IMR-90 (cell line): ENCODE measurements at regions not wholly inside any gene's neighbourhood (a gene's known extent, or its start where the extent isn't known, plus 50 kb on each side); places are given as distances from the start of the nearest gene placed in this dataset.

Experiments
- ATAC-seq: fragments of 200-7000 bp; cut with Tn5 transposase; 2 replicates; pipeline ENCODE4 v1.9.1; 2020; ENCODE audit warnings: low read depth, mild to moderate bottlenecking, moderate library complexity
- BruUV-seq: library from RNA; stranded (reverse); fragments of 400-500 nt; replicated peaks from 2 replicates; lab custom pipeline; 2021; lab: Mats Ljungman, UMichigan
- CTCF ChIA-PET: fragments of 300-600 bp; formaldehyde crosslinking; extraction: SDS; loops from one replicate; lab custom pipeline; 2021; ENCODE audit warnings: antibody characterized with exemption; lab: Yijun Ruan, JAX
- POLR2A ChIA-PET: fragments of 300-600 bp; sonication (Branson Sonifier 250); formaldehyde crosslinking; loops from one replicate; lab custom pipeline; 2022; ENCODE audit warnings: antibody characterized with exemption; ENCODE audit not compliant: unreplicated experiment; lab: Charles Lee
- DNase-seq: peaks from one replicate; pipeline ENCODE4 v3.0.0; 2013
- H2AFZ ChIP-seq: replicated peaks from 2 replicates; pipeline ENCODE3; 2013; ENCODE audit warnings: low read length, mild to moderate bottlenecking; ENCODE audit not compliant: poor library complexity
- H2AK5ac ChIP-seq: 2 replicates; pipeline ENCODE4 v1.6.1; 2013; ENCODE audit warnings: low read depth, low read length, inconsistent platforms
- H2AK9ac ChIP-seq: replicated peaks from 2 replicates; pipeline ENCODE3; 2013; ENCODE audit warnings: mild to moderate bottlenecking, low read depth, low read length, moderate library complexity; ENCODE audit not compliant: poor library complexity
- H2BK120ac ChIP-seq: 2 replicates; pipeline ENCODE4 v1.6.1; 2013; ENCODE audit warnings: low read depth, low read length, inconsistent platforms
- H2BK15ac ChIP-seq: 3 replicates; pipeline ENCODE4 v1.6.1; 2013; ENCODE audit warnings: low read depth, low read length, inconsistent platforms
- H2BK20ac ChIP-seq: 2 replicates; pipeline ENCODE4 v1.6.1; 2013; ENCODE audit warnings: low read depth, mild to moderate bottlenecking, inconsistent platforms, low read length, moderate library complexity
- H2BK5ac ChIP-seq: 2 replicates; pipeline ENCODE4 v1.6.1; 2013; ENCODE audit warnings: mild to moderate bottlenecking, low read depth, low read length, inconsistent platforms; ENCODE audit not compliant: poor library complexity, severe bottlenecking
- H3K14ac ChIP-seq: replicated peaks from 2 replicates; pipeline ENCODE4 v1.6.1; 2013; ENCODE audit warnings: low read depth, low read length, inconsistent platforms
- H3K18ac ChIP-seq: 2 replicates; pipeline ENCODE4 v1.6.1; 2013; ENCODE audit warnings: low read depth, low read length, control low read depth
- H3K23ac ChIP-seq: 2 replicates; pipeline ENCODE4 v1.6.1; 2013; ENCODE audit warnings: low read depth, low read length, inconsistent platforms
- H3K27ac ChIP-seq: 2 replicates; pipeline ENCODE4 v1.5.1; 2013; ENCODE audit warnings: mild to moderate bottlenecking, control low read depth, low read length; ENCODE audit not compliant: insufficient read depth
- H3K27me3 ChIP-seq: 2 replicates; pipeline ENCODE4 v1.6.1; 2013; ENCODE audit warnings: low read length; ENCODE audit not compliant: control insufficient read depth, insufficient read depth
- H3K36me3 ChIP-seq: 2 replicates; pipeline ENCODE4 v1.6.1; 2013; ENCODE audit warnings: low read length, mixed read lengths; ENCODE audit not compliant: control insufficient read depth, insufficient read depth
- H3K4ac ChIP-seq: 2 replicates; pipeline ENCODE4 v1.6.1; 2013; ENCODE audit warnings: low read depth, low read length, inconsistent platforms
- H3K4me1 ChIP-seq: 2 replicates; pipeline ENCODE4 v1.6.1; 2013; ENCODE audit warnings: low read length, mixed read lengths; ENCODE audit not compliant: control insufficient read depth, insufficient read depth
- H3K4me2 ChIP-seq: 2 replicates; pipeline ENCODE4 v1.6.1; 2013; ENCODE audit warnings: low read depth, mild to moderate bottlenecking, control low read depth, low read length, moderate library complexity
- H3K4me3 ChIP-seq: 2 replicates; pipeline ENCODE4 v1.5.1; 2013; ENCODE audit warnings: low read depth, mild to moderate bottlenecking, control low read depth, low read length, moderate library complexity; ENCODE audit not compliant: insufficient read depth
- H3K56ac ChIP-seq: 2 replicates; pipeline ENCODE4 v1.6.1; 2013; ENCODE audit warnings: low read length, inconsistent platforms; ENCODE audit not compliant: insufficient read depth; ENCODE audit errors: extremely low read depth
- H3K79me1 ChIP-seq, 2 experiments: 2 replicates each; pipeline ENCODE4 v1.6.1; 2013; ENCODE audit warnings: low read length in 2 of 2, inconsistent platforms in 1 of 2, low read depth in 1 of 2
- H3K9ac ChIP-seq: 2 replicates; pipeline ENCODE4 v1.6.1; 2013; ENCODE audit warnings: low read depth, low read length, control low read depth
- H3K9me1 ChIP-seq: 2 replicates; pipeline ENCODE4 v1.6.1; 2013; ENCODE audit warnings: low read length, inconsistent platforms; ENCODE audit not compliant: insufficient read depth
- H3K9me3 ChIP-seq: 2 replicates; pipeline ENCODE4 v1.6.1; 2013; ENCODE audit warnings: low read length; ENCODE audit not compliant: control insufficient read depth, insufficient read depth
- H4K20me1 ChIP-seq: 2 replicates; pipeline ENCODE4 v1.6.1; 2013; ENCODE audit warnings: low read length, inconsistent platforms; ENCODE audit not compliant: insufficient read depth
- H4K5ac ChIP-seq: 2 replicates; pipeline ENCODE4 v1.6.1; 2013; ENCODE audit warnings: mild to moderate bottlenecking, low read depth, low read length, control low read depth
- H4K8ac ChIP-seq, 2 experiments: 2 replicates each; pipeline ENCODE4 v1.6.1; 2013; ENCODE audit warnings: low read depth in 2 of 2, low read length in 2 of 2, control low read depth in 1 of 2, inconsistent platforms in 1 of 2
- H4K91ac ChIP-seq: 2 replicates; pipeline ENCODE4 v1.6.1; 2013; ENCODE audit warnings: low read depth, low read length, inconsistent platforms; ENCODE audit not compliant: insufficient read depth
- BHLHE40 ChIP-seq: fragments of 150-350 bp; IDR thresholded peaks from 2 replicates; pipeline ENCODE4 v1.6.1; 2016; ENCODE audit warnings: mild to moderate bottlenecking, low read depth, low read length
- CEBPB ChIP-seq: IDR thresholded peaks from 2 replicates; pipeline ENCODE4 v1.6.1; 2012; ENCODE audit warnings: low read depth, low read length, improper control_type of control experiment
- CHD1 ChIP-seq: IDR thresholded peaks from 2 replicates; pipeline ENCODE4 v1.6.1; 2012; ENCODE audit warnings: low read depth, low read length, improper control_type of control experiment
- CTCF ChIP-seq: conservative IDR thresholded peaks from 2 replicates; pipeline ENCODE4 v1.5.1; 2012; ENCODE audit warnings: mild to moderate bottlenecking, low read depth, low read length, improper control_type of control experiment
- ELK1 ChIP-seq: fragments of 150-350 bp; IDR thresholded peaks from 2 replicates; pipeline ENCODE4 v1.6.1; 2016; ENCODE audit warnings: low read depth, mild to moderate bottlenecking, low read length, moderate library complexity, borderline replicate concordance
- MAZ ChIP-seq: IDR thresholded peaks from 2 replicates; pipeline ENCODE4 v1.6.1; 2012; ENCODE audit warnings: low read depth, mild to moderate bottlenecking, low read length, improper control_type of control experiment, moderate library complexity, borderline replicate concordance
- NFE2L2 ChIP-seq: fragments of 150-350 bp; IDR thresholded peaks from 2 replicates; pipeline ENCODE4 v1.6.1; 2016; ENCODE audit warnings: low read depth, mild to moderate bottlenecking, low read length
- RAD21 ChIP-seq: IDR thresholded peaks from 2 replicates; pipeline ENCODE4 v1.6.1; 2012; ENCODE audit warnings: low read length, improper control_type of control experiment
- RCOR1 ChIP-seq: IDR thresholded peaks from 2 replicates; pipeline ENCODE4 v1.6.1; 2012; ENCODE audit warnings: mild to moderate bottlenecking, low read length, improper control_type of control experiment; ENCODE audit not compliant: insufficient replicate concordance
- RFX5 ChIP-seq: IDR thresholded peaks from 2 replicates; pipeline ENCODE4 v1.8.0; 2012; ENCODE audit warnings: low read depth, mild to moderate bottlenecking, low read length, moderate library complexity
- USF2 ChIP-seq: fragments of 150-350 bp; IDR thresholded peaks from 2 replicates; pipeline ENCODE4 v1.6.1; 2017; ENCODE audit warnings: mild to moderate bottlenecking, antibody characterized with exemption, low read length, low read depth
- WGBS, 2 experiments: methylation state at CpG; one replicate each; pipeline versions ENCODE4 v1.1.5 to v1.1.7; 2013; ENCODE audit warnings: missing lambda C conversion rate in 2 of 2; ENCODE audit not compliant: insufficient read length in 1 of 2; ENCODE audit errors: extremely low coverage in 2 of 2; 5-methylcytosine and 5-hydroxymethylcytosine counted together
- dilution Hi-C: fragments of 300-500 bp; cut with HindIII; formaldehyde crosslinking; loops from one replicate; pipeline ENCODE4 v1.14.3; 2018; ENCODE audit warnings: low sequenced_read_pairs; ENCODE audit not compliant: unreplicated experiment
- in situ Hi-C: fragments of 300-500 bp; cut with MboI; formaldehyde crosslinking; loops from 3 replicates; pipeline ENCODE4 v1.14.3; 2019; ENCODE audit warnings: low sequenced_read_pairs, inconsistent platforms, mixed read lengths
- intact Hi-C: fragments of 100-400 bp; cut with micrococcal nuclease; formaldehyde crosslinking; loops from 2 replicates; pipeline ENCODE4 v1.10.0; 2022

GRCh38 chr3:59690886-59691285 lies 641.1 kb upstream of the CFAP20DC start:
- ChIA-PET CTCF (no interaction called here), POLR2A (no interaction called here)
- no peak for DNase-seq
- Histone ChIP-seq H3K4me1 (peaks cover 2% of the 10 kb centered on the region; the same call in 1 of the 2 replicates), H4K91ac (no peak overlapping the region), H4K8ac (no peak overlapping the region), H4K20me1 (no peaks in the 10 kb centered on the region), H2AFZ (no peak overlapping the region), H2BK5ac (no peak overlapping the region), H3K4me2 (no peak overlapping the region), H3K14ac (0 out of 2 replicates have a peak overlapping the region, but pooled peaks have one; percentile 21), H2BK15ac (no peak overlapping the region), H3K9ac (no peak overlapping the region), H3K9me1 (no peaks in the 10 kb centered on the region), H2BK120ac (no peak overlapping the region), H2BK20ac (no peak overlapping the region), H3K79me1 (no peaks in the 10 kb centered on the region), H3K23ac (no peak overlapping the region), H3K4ac (no peak overlapping the region), H2AK9ac (no peak overlapping the region), H3K27me3 (peaks cover 4% of the 10 kb centered on the region), H4K5ac (no peak overlapping the region), H3K56ac (no peak overlapping the region), H3K9me3 (no peaks in the 10 kb centered on the region), H3K36me3 (no peaks in the 10 kb centered on the region), H3K4me3 (no peak overlapping the region), H3K18ac (no peak overlapping the region), H2AK5ac (no peak overlapping the region), H3K27ac (no peak overlapping the region)
- no CpG with 5 or more reads among the region's 2 CpGs for WGBS, 2 experiments
- BruUV-seq, result no TSS peak
- in situ Hi-C loops (no loop called here), dilution Hi-C loops (no loop called here), intact Hi-C loops (no loop called here)
- ATAC-seq, result no peak
- no peak for TF ChIP-seq CHD1
- no peak for TF ChIP-seq NFE2L2
- no peak for TF ChIP-seq BHLHE40
- no peak for TF ChIP-seq ELK1
- TF ChIP-seq CEBPB, result no peak
- no peak for TF ChIP-seq CTCF
- TF ChIP-seq MAZ, result no peak
- TF ChIP-seq USF2, result no peak
- no peak for TF ChIP-seq RFX5
- TF ChIP-seq RAD21, result no peak
- no peak for TF ChIP-seq RCOR1
